NB4 (cell line): ENCODE measurements at regions not wholly inside any gene's neighbourhood (a gene's known extent, or its start where the extent isn't known, plus 50 kb on each side); places are given as distances from the start of the nearest gene placed in this dataset.

ENCODE experiments used
- DNase-seq: peaks from one replicate; pipeline ENCODE4 v3.0.0; 2010; ENCODE audit warnings: low read depth
- H3K4me3 ChIP-seq: one replicate; pipeline ENCODE4 v1.5.1; 2011; ENCODE audit warnings: mild to moderate bottlenecking, low read depth, low read length, moderate library complexity
- CTCF ChIP-seq: IDR thresholded peaks from one replicate; pipeline ENCODE4 v1.5.1; 2012; ENCODE audit warnings: low read depth, low read length
- MAX ChIP-seq: IDR thresholded peaks from 2 replicates; pipeline ENCODE4 v1.6.1; 2011; ENCODE audit warnings: low read depth, low read length
- MYC ChIP-seq: IDR thresholded peaks from 2 replicates; pipeline ENCODE4 v1.6.1; 2011; ENCODE audit warnings: low read depth, low read length
- POLR2A ChIP-seq: IDR thresholded peaks from 2 replicates; pipeline ENCODE4 v1.6.1; 2011; ENCODE audit warnings: mild to moderate bottlenecking; ENCODE audit not compliant: insufficient read length; ENCODE audit errors: extremely low read depth

DNA sequence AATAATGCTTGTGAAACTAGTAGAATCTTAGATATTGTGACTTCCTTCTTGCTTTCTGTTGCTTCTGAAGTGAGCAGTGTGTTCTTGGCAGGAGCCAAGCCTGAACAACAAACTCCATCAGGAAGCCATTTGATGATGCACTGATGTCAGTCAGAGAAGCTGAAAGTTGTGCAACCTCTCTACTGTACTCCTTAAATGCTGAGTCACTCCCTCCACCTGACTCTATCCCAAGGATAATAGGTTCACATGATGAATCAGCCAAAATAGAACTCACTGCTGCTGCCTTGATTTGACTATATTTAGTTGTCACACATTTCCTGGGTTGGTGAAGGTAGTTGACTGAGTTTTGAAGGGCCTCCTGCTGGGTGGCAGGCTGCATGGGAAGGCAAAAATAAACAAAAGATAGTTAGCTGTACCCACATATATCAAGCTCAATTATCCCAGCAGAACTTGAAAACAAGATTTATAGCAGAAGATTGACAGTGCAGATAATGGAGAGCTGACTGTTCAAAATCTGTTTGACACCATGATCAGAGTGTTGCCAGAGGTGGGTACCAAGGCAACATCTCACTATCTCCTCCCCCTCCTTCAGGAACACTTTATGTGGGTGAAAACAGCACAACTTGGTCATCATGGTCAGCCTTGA lies 328.4 kb upstream of the DPH6 start:
- H3K4me3 ChIP-seq = no peak overlapping the region
- DNase-seq = peak; percentile 14
- no peak for TF ChIP-seq MAX
- no peak for TF ChIP-seq MYC
- no peak for TF ChIP-seq POLR2A
- TF ChIP-seq CTCF = no peak

DNA sequence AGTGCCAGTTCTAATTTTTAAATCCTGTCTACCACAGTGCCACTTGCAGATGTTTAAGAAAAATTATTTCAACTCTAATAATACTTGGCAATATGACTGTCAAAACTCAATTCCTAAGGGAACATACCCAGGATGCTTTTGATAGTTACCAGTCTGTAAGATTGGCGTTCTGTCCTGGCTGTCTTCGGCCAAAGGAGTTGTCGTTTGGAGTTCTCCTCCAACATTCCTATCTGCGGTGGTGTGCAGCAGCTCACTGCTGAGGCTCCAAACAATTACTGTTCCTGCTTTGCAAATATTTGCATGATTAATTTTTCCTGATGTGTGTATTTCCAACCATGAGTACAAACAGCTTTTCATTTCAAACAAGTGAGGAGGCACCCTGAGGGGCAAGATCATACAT lies 330.8 kb upstream of the DPH6 start:
- no peak for TF ChIP-seq POLR2A
- no peak for TF ChIP-seq MAX
- no peak for TF ChIP-seq CTCF
- TF ChIP-seq MYC = no peak
- no peak overlapping the region for H3K4me3 ChIP-seq
- DNase-seq = no peak

- TF ChIP-seq MAX (no peak), POLR2A (no peak), CTCF (no peak), MYC (no peak)
- H3K4me3 ChIP-seq = no peak overlapping the region
These were observed 334.9 kb upstream of the DPH6 start for GRCh38 chr15:35880896-35881295.

GRCh38 chr15:35885870-35886269 lies 339.9 kb upstream of the DPH6 start:
- TF ChIP-seq MYC = no peak
- TF ChIP-seq MAX = no peak
- TF ChIP-seq CTCF = no peak
- TF ChIP-seq POLR2A = no peak
- DNase-seq = no peak
- no peak overlapping the region for H3K4me3 ChIP-seq

More at GRCh38 chr15:35880896-35881295, 334.9 kb upstream of the DPH6 start:
- DNase-seq = no peak

GRCh38 chr15:35886765-35887164 lies 340.8 kb upstream of the DPH6 start:
- DNase-seq = no peak
- TF ChIP-seq MYC (no peak), MAX (no peak), POLR2A (no peak), CTCF (no peak)
- no peak overlapping the region for H3K4me3 ChIP-seq

- no peak for TF ChIP-seq MAX
- no peak for TF ChIP-seq MYC
- TF ChIP-seq CTCF = no peak
- no peak for TF ChIP-seq POLR2A
- no peak for DNase-seq
- H3K4me3 ChIP-seq = no peak overlapping the region
These were observed 342.9 kb upstream of the DPH6 start for GRCh38 chr15:35888815-35889214.
